GM20000 (cell line): ENCODE measurements at regions not wholly inside any gene's neighbourhood (a gene's known extent, or its start where the extent isn't known, plus 50 kb on each side); places are given as distances from the start of the nearest gene placed in this dataset.

ENCODE experiments used
- DNase-seq: peaks from one replicate; pipeline ENCODE4 v3.0.0; 2012; ENCODE audit warnings: low spot score
- TF ChIP-seq, protein P1 (sequence below): IDR thresholded peaks from 2 replicates; pipeline ENCODE4 v1.5.1; 2012; ENCODE audit warnings: mild to moderate bottlenecking, control low read depth; ENCODE audit errors: extremely low read depth, missing control alignments

DNA sequence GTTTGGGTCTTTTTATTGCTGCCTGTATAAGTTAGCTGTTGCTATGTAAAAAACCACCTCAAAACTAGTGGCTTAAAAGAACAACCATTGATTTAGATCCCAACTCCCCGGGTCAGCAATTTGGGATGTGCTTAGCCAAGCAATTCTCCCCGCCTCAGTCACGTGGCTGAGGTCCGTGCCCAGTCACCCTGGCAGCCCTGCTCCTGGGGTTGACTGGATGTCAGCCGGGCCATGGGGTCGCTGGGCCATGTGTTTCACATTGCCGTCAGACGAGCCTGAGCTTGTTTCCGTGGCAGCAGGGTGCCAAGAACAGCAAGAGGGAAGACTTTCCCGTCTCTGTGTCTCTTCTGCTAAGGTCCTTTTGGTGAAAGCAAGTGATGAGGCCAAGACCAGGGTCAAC, 345.7 kb upstream of the FAT1 start:
- TF ChIP-seq, protein P1, sequence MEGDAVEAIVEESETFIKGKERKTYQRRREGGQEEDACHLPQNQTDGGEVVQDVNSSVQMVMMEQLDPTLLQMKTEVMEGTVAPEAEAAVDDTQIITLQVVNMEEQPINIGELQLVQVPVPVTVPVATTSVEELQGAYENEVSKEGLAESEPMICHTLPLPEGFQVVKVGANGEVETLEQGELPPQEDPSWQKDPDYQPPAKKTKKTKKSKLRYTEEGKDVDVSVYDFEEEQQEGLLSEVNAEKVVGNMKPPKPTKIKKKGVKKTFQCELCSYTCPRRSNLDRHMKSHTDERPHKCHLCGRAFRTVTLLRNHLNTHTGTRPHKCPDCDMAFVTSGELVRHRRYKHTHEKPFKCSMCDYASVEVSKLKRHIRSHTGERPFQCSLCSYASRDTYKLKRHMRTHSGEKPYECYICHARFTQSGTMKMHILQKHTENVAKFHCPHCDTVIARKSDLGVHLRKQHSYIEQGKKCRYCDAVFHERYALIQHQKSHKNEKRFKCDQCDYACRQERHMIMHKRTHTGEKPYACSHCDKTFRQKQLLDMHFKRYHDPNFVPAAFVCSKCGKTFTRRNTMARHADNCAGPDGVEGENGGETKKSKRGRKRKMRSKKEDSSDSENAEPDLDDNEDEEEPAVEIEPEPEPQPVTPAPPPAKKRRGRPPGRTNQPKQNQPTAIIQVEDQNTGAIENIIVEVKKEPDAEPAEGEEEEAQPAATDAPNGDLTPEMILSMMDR, result no peak
- DNase-seq, result no peak

DNA sequence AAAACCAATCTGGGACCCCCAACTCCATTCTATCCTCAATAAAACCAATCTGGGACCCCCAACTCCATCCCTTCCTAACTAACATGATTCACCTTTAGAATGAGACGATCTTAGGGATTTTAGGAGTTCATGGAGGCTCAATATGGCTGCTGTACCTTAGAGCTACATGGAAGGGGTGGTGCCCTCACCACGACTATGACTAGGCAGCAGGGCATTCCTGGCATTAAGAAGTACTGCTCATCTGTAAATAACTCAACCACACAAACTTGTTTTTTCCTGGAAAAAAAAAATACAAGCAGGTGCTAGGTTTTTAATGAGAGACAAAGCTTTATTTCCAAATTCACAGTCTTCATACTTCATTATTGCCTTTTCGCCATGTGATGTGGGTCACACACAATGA, 346.5 kb upstream of the FAT1 start:
- DNase-seq, result no peak
- TF ChIP-seq, protein P1, result no peak

DNA sequence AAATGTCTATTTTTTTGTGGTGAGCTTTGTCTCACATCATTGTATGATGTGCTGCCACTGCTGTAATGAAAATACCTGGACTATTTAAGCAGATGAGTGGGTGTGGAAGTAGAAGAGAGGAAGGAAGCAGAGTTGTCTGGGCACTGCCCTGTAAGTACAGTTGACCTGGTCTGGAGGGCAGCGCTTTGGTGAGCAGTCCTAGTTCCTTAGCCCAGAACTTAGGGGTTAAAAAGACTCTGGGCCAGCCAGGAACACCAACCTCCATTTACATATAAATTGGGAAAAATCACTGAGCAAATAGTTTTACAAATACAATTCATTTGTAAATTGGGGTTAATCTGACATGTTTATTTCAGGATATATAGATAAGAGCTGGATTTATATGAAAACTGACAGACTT, 347.1 kb upstream of the FAT1 start:
- TF ChIP-seq, protein P1, result no peak
- no peak for DNase-seq

DNA sequence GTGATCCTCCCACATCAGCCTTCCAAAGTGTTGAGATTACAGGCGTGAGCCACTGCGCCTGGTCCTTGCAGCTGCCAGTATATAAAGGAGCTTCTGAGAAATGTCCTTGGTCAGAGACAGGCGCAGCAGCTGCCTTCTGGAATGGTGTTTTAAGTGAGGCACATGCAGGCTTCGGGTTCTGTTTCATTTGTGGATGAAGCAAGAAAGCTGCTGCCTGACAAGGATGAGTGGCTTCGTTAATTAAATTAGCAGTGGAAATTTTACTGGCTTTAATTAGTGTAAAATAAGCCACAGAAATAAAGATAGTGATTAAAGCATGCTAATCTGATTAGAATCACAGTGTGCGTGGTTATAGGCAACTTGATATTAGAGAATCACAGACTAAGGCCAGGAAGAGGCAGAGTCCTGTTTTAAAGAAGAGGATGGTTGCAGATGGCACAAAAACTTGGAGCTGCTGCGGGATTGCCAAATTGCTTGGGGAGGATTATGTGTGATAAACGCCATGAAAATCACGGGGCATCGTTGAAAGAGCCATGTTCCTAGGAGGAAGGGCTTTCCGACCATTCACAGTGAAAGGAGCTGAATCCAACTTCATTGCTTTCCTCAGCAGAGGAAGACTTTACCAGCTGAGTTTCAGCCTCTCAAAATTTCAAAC, 348.4 kb upstream of the FAT1 start:
- no peak for DNase-seq
- TF ChIP-seq, protein P1, result no peak

DNA sequence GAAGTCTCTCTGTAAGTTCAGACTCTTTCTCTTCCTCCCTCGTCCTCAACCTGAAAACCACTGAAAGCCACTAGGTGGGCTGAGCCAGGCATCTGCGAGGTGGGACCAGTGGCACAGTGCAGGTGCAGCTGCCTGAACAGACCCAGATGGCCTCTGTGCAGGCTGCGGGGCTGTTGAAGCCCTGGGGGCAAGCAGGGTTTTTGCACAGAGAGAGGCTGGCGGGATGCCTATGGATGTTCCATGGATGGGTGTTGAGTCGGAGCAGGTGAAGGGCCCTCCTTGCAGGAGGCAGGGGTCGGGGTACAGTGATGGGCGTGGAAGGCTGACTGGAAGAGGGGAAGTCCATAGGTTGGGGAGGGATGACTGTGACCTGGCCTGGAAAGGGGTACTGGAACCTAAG, 350.2 kb upstream of the FAT1 start:
- DNase-seq, result no peak
- TF ChIP-seq, protein P1, result no peak

DNA sequence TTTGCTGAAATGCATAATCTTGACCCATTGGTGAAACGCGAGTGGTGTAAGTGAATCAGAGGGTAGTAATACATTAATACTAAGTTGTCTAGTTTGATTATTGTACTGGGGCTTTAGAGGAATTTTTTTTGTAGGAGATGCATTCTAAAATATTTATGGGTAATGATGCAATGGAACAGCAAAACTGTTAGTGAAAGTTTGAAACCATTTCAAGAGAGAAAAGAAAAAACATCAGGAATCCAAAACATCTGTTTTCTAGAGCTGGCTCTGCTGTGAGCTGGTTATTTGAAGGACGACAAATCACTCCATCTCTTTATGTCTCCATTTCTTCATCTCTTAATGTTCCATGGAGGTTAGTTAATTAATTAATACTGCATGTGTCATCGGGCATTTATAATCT, 351.9 kb upstream of the FAT1 start:
- TF ChIP-seq, protein P1, result no peak
- no peak for DNase-seq

DNA sequence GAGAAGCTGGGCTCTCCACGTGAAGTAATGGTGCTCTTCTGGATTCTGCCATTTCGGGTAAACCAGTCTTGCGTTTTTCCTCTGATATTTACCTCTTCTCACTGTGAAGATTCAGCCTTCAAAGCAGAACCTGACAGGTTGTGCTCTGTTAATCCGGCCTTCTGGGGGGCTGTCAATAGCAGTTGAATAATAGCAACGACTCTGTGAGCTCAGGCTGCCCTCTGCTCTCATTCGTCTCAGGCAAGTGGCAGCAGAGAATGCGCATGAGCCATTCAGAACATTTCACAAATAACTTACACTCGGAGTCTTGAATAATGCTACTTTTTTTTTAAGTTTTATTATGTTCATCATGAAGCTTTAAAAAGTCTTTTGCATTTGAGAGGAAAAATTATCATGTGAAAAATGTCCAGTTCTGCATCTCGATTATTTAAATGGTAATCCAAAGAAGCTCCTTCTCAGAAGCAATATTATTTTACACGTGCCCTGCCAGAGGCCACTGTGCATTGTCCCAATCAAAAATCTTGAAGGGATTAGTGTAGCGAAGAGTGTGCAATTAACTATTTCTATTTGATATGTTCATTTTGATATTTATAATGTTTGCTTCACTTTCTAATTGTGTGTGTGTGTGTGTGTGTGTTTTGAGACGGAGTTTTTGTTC, 354.2 kb upstream of the FAT1 start:
- TF ChIP-seq, protein P1, result no peak

More for the DNA sequence above, 354.2 kb upstream of the FAT1 start:
- DNase-seq, result no peak
